ENCODE measurements at regions not wholly inside any gene's neighbourhood (a gene's known extent, or its start where the extent isn't known, plus 50 kb on each side); places are given as distances from the start of the nearest gene placed in this dataset.

- TF ChIP-seq JUN (IDR thresholded peaks at IDR 0.05; ENCODE audit: low read depth, low read length) (no peak), CTCF (IDR thresholded peaks at IDR 0.05; ENCODE audit: control extremely low read depth in 1 of 3, insufficient read depth in 1 of 3, low read depth in 1 of 3, low read length in 3 of 3) (no peak)
Observed at GRCh38 chr6:25026723-25027122, 91.0 kb upstream of the RIPOR2 start.

Data from H1 (cell line).